ENCODE measurements at regions not wholly inside any gene's neighbourhood (a gene's known extent, or its start where the extent isn't known, plus 50 kb on each side); places are given as distances from the start of the nearest gene placed in this dataset.
"Not testable (repeated sequence)": the region's sequence is repeated elsewhere in the genome, so short reads cannot be mapped to it uniquely, and the experiment has no call there.

- no peak for DNase-seq
These were observed 134.5 kb upstream of the SEMA6A start for GRCh38 chr5:116709082-116709481.

- DNase-seq: not testable (repeated sequence)
These were observed 130.5 kb upstream of the SEMA6A start for GRCh38 chr5:116705121-116705519.

DNA sequence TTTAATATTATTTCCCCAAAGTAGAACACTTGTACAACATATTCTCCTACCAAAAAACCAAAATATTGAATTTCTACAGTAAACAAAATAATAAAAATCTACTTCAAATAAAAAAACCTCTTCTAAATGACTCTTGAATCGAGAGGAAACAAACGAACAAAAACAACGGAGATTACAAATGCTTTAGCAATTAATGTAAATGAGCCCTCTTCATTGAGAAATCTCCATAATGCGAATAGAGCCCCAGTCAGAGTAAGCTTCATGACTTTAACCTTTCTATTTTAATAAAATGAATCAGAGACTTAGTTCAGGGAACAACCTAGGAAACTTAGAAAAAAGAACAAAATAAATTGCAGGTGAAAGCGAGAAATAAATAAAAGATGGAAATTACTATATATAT is 129.3 kb upstream of the SEMA6A start:
- DNase-seq: no peak

GRCh38 chr5:116703328-116703727 is 128.7 kb upstream of the SEMA6A start:
- DNase-seq: no peak

DNA sequence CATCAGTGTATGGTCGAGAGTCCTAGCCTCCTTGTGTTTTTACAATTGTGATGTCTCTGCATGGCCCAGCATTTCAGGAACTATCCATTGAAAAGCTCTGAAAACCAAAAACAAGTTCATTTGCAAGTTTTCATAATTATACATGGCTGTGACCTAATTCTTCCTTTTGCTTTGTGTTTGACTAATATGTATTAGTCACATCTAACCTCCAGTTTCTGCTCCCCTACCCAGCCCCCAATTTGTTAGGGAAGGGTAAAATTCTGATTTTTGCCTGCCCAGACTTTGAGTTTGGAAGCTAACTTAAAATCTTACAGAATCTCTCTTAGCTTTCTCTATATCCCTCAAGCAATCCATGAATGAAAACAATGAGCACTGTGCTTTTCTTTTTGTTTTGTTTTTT is 128.2 kb upstream of the SEMA6A start:
- DNase-seq: no peak

GRCh38 chr5:116699332-116699731 is 124.7 kb upstream of the SEMA6A start:
- DNase-seq: no peak

- DNase-seq: peak; percentile 21
These were observed 121.7 kb upstream of the SEMA6A start for GRCh38 chr5:116696366-116696765.

GRCh38 chr5:116695681-116696080 is 121.1 kb upstream of the SEMA6A start:
- DNase-seq: no peak

DNA sequence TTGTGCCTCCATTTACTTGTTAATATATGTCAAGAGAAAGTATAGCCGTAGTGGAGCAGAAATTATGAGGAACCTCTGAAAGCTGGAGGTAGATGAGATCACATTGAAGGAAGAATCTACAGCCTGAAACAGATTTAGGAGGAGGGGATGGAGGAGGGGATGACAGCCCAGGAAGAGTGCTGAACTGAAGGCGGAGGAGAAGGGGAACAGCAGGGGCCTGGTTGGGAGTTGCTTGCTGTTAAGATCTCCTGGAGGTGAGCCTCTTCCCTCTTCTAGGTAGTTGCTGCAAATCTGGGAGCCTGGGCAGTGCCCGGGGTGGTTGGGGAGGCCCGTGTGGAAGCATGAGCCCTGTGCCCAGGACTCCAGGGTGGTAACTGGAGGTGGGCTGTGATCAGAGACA is 111.8 kb upstream of the SEMA6A start:
- DNase-seq: no peak

DNA sequence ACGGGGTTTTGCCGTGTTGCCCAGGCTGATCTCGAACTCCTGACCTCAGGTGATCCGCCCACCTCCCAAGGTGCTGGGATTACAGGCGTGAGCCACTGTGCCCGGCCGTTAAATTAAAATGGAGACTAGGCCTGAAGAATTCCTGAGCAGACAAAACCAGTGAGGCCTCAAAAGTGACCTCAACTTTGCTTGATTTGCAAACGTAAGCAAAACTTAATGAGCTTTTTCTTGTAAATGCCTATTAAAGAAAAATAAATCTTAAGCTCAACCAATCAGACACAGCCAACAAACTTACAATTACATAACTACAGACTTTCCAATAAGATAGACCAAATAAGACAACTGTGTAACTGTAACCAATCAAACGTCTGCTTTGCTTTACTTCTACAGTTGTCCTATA is 111.3 kb upstream of the SEMA6A start:
- no peak for DNase-seq

GRCh38 chr5:116685069-116685468 is 110.4 kb upstream of the SEMA6A start:
- DNase-seq: no peak

GRCh38 chr5:116681334-116682013 is 106.9 kb upstream of the SEMA6A start:
- DNase-seq: no peak

- no peak for DNase-seq
These were observed 100.9 kb upstream of the SEMA6A start for GRCh38 chr5:116675626-116675910.

GRCh38 chr5:116674881-116675625 is 100.4 kb upstream of the SEMA6A start:
- DNase-seq: peak; percentile 59

GRCh38 chr5:116673453-116673852 is 98.8 kb upstream of the SEMA6A start:
- DNase-seq: no peak

- DNase-seq: no peak
These were observed 97.6 kb upstream of the SEMA6A start for GRCh38 chr5:116672203-116672602.

- DNase-seq: no peak
These were observed 96.7 kb upstream of the SEMA6A start for GRCh38 chr5:116671211-116671736.

GRCh38 chr5:116669261-116670031 is 94.8 kb upstream of the SEMA6A start:
- DNase-seq: no peak

DNA sequence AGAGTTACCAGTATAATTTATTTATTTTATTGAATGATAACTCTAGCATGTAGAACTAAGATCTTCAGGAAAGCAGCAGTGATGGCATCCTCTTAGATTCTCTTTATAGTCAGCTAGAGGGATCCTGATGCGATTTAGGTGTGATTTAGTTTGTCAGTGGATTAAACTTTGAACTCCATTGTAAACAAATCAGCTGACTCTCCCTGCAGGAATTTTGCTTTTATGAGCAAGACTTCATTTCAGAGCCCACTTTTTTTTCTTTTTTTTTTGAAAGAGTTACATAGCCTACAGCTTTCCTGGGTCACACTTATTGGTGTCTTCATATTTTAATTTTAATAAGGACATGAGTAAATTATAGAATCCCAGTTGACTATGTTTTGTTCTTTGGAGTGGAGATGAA is 93.8 kb upstream of the SEMA6A start:
- DNase-seq: no peak

GRCh38 chr5:116666901-116667300 is 92.3 kb upstream of the SEMA6A start:
- no peak for DNase-seq

- no peak for DNase-seq
These were observed 90.4 kb upstream of the SEMA6A start for GRCh38 chr5:116664988-116665387.

- DNase-seq: no peak
These were observed 88.5 kb upstream of the SEMA6A start for GRCh38 chr5:116663081-116663480.

GRCh38 chr5:116661419-116661818 is 86.8 kb upstream of the SEMA6A start:
- DNase-seq: no peak

DNA sequence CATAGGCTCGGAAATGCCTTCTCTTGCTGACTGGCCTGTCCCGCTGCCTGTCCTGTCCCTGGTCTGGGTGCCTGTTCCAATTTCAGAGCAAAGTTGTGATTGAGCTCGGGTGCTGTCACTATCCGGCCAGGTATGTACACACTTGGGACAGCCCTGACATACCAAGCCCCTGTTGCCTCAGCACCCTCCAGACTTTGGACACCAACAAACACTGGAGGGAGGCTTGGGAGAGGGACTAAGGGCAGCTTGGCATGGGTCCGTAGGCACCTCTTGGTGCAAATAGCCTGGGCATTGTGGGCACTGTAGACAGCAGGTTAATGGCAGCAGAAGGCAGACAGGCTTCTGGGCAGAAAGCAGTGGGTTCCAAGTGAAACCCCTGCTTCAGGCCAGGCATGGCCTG is 86.3 kb upstream of the SEMA6A start:
- DNase-seq: no peak

Measured in eye (tissue), 1 donor.